ENCODE measurements at regions not wholly inside any gene's neighbourhood (a gene's known extent, or its start where the extent isn't known, plus 50 kb on each side); places are given as distances from the start of the nearest gene placed in this dataset.

- TF ChIP-seq CTCF (IDR thresholded peaks at IDR 0.05; ENCODE audit: low read depth, low read length) (no peak), POLR2A (IDR thresholded peaks at IDR 0.05; ENCODE audit: extremely low read depth, insufficient read length) (no peak), MAX (IDR thresholded peaks at IDR 0.05; ENCODE audit: low read depth, low read length) (no peak), MYC (IDR thresholded peaks at IDR 0.05; ENCODE audit: low read depth, low read length) (no peak)
Measured at GRCh38 chr22:22743128-22743760, 98.8 kb downstream of the GGTLC2 start.
